ENCODE measurements at regions not wholly inside any gene's neighbourhood (a gene's known extent, or its start where the extent isn't known, plus 50 kb on each side); places are given as distances from the start of the nearest gene placed in this dataset.

DNA sequence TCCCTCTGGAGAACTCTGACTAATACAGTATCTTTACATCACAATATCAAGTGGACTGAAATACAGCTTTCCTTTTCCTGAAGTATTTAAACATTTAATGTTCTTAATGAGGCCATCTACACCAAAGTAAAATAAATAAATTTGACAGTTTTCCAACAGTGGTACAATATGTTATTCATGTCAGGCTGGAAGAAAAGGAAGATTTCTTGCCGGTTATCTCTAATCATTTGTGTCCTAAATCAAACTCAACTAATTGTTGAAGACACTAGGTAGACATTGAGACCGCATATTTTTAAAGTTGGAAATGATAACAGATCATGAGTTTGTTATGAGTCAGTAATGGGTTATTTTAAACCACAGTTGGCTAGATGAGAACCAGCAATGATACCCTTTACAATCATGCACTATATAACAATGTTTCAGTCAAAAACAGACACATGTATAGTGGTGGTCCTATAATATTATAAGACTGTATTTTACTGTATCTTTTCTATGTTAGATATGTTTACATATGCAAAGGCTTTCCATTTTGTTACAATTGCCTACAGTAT, 241.6 kb downstream of the LMBRD1 start:
- TF ChIP-seq SIN3A (IDR thresholded peaks at IDR 0.05; ENCODE audit: borderline replicate concordance, insufficient read depth, low read depth, low read length) (no peak), POLR2AphosphoS5 (IDR thresholded peaks at IDR 0.05; ENCODE audit: low read depth, low read length) (no peak), REST (IDR thresholded peaks at IDR 0.05; ENCODE audit: insufficient read depth in 1 of 2, low read depth in 2 of 2, low read length in 1 of 2) (no peak), TCF7L2 (IDR thresholded peaks at IDR 0.05; ENCODE audit: low read depth, low read length) (no peak)
- TF ChIP-seq, protein P1, sequence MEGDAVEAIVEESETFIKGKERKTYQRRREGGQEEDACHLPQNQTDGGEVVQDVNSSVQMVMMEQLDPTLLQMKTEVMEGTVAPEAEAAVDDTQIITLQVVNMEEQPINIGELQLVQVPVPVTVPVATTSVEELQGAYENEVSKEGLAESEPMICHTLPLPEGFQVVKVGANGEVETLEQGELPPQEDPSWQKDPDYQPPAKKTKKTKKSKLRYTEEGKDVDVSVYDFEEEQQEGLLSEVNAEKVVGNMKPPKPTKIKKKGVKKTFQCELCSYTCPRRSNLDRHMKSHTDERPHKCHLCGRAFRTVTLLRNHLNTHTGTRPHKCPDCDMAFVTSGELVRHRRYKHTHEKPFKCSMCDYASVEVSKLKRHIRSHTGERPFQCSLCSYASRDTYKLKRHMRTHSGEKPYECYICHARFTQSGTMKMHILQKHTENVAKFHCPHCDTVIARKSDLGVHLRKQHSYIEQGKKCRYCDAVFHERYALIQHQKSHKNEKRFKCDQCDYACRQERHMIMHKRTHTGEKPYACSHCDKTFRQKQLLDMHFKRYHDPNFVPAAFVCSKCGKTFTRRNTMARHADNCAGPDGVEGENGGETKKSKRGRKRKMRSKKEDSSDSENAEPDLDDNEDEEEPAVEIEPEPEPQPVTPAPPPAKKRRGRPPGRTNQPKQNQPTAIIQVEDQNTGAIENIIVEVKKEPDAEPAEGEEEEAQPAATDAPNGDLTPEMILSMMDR (IDR thresholded peaks at IDR 0.05) = no peak
- DNase-seq (ENCODE audit: low read depth, low spot score) (no peak), ATAC-seq (no peak)
- no TSS peak for BruUV-seq (replicated peaks)
- Histone ChIP-seq H3K4me1 (ENCODE audit: control insufficient read depth, insufficient read depth, low read length) (no peaks in the 10 kb centered on the region), H3K27ac (ENCODE audit: low read length) (no peak overlapping the region), H3K9me3 (ENCODE audit: control insufficient read depth, insufficient read depth, low read depth, low read length) (no peaks in the 10 kb centered on the region; the same call in 1 of the 2 replicates), H3K27me3 (ENCODE audit: control insufficient read depth, insufficient read depth, low read length) (no peaks in the 10 kb centered on the region), H3K4me3 (ENCODE audit: low read depth in 2 of 2, low read length in 2 of 2) (no peak overlapping the region), H3K36me3 (ENCODE audit: control insufficient read depth, insufficient read depth, low read length) (no peaks in the 10 kb centered on the region)
- intact Hi-C loops (cut with micrococcal nuclease; ENCODE audit: unreplicated experiment) (no loop called here), in situ Hi-C loops (cut with HindIII; ENCODE audit: low pct_unique_long_range_greater_than_20kb, low sequenced_read_pairs) (no loop called here)
- POLR2A ChIA-PET = no interaction called here
- CTCF ChIA-PET = no interaction called here

DNA sequence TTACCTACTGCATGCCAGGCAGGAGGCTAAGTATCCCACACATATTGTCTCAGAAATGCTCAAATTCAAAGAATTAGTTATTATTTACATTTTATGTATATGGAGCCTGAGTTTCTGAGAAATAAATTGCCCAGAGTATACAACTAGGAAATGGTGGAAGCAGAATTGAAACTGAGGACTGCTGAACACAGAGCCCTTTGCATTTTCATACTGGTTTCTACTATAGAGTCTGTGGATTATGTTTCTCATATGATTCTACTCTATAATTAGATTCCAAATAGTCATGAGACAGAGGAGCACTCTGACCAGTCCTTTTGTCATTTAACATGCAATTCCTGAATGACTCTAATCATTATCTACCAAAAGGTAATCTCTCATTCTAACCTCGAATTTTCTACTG, 254.3 kb downstream of the LMBRD1 start:
- BruUV-seq (replicated peaks) = no TSS peak
- POLR2A ChIA-PET = no interaction called here
- Histone ChIP-seq H3K27me3 (ENCODE audit: control insufficient read depth, insufficient read depth, low read length) (no peaks in the 10 kb centered on the region), H3K4me1 (ENCODE audit: control insufficient read depth, insufficient read depth, low read length) (no peaks in the 10 kb centered on the region), H3K36me3 (ENCODE audit: control insufficient read depth, insufficient read depth, low read length) (no peaks in the 10 kb centered on the region), H3K27ac (ENCODE audit: low read length) (no peak overlapping the region), H3K4me3 (ENCODE audit: low read depth in 2 of 2, low read length in 2 of 2) (no peak overlapping the region), H3K9me3 (ENCODE audit: control insufficient read depth, insufficient read depth, low read depth, low read length) (no peaks in the 10 kb centered on the region)
- ATAC-seq = no peak
- CTCF ChIA-PET = no interaction called here
- TF ChIP-seq, protein P1 (IDR thresholded peaks at IDR 0.05) = no peak
- TF ChIP-seq REST (IDR thresholded peaks at IDR 0.05; ENCODE audit: insufficient read depth in 1 of 2, low read depth in 2 of 2, low read length in 1 of 2) = no peak
- no peak for TF ChIP-seq TCF7L2 (IDR thresholded peaks at IDR 0.05; ENCODE audit: low read depth, low read length)
- intact Hi-C loops (cut with micrococcal nuclease; ENCODE audit: unreplicated experiment) = no loop called here
- in situ Hi-C loops (cut with HindIII; ENCODE audit: low pct_unique_long_range_greater_than_20kb, low sequenced_read_pairs) = no loop called here
- no peak for DNase-seq (ENCODE audit: low read depth, low spot score)
